Heart left ventricle (tissue), 13 donors: ENCODE measurements at regions not wholly inside any gene's neighbourhood (a gene's known extent, or its start where the extent isn't known, plus 50 kb on each side); places are given as distances from the start of the nearest gene placed in this dataset.

Experiments
- CTCF ChIP-seq, 12 donors: fragments of 200-600 bp; sonication (generic) in 4 of 12; IDR thresholded peaks; one replicate each; pipeline versions ENCODE4 v1.5.0 to v1.8.0; 2018 to 2022; ENCODE audit warnings: antibody characterized with exemption in 12 of 12, mild to moderate bottlenecking in 5 of 12
- POLR2A ChIP-seq, 2 donors: fragments of 450-650 bp; IDR thresholded peaks; one replicate each; pipeline ENCODE4 v1.6.1; 2017; ENCODE audit warnings: antibody characterized with exemption in 2 of 2, mild to moderate bottlenecking in 2 of 2, moderate library complexity in 2 of 2
- donor health status: ischemic (EF 13 %, LVEDD 7.1; RV severe dilation, severe dysfunction).
- donor health status: DM: no; HTN: yes; CAD: no.
- donor health status: DM: no; HTN: no; CAD: no.
- donor health status: ischemic (EF 25% LVEDD 6.9; RV normal size, moderate dysfunction).
- donor health status: ischemic (EF 25% LVEDD 5.7; RV mildly dilated, moderate dysfunction).
- donor health status: ischemic (EF 35%, LVEDD 5.7; RV mildly dilated, moderate dysfunction).
- donor health status: nonischemic (EF 11% LVEDD 7.7; RV severe dilation, severe dysfunction).
- donor health status: DM: yes; HTN: yes; CAD: no.
- donor health status: PGD.
- donor health status: ischemic (EF 29% LVEDD 5.4; RV normal size, mild dysfunction).
- donor health status: nonischemic (EF 23%, LVEDD 6.1; RV moderate dilation, normal function).

- TF ChIP-seq CTCF (IDR thresholded peaks at IDR 0.05) (no peak), POLR2A (IDR thresholded peaks at IDR 0.05) (no peak)
Measured at GRCh38 chr5:28543473-28544098, 1505.2 kb upstream of the CDH9 start.
